SH-SY5Y (cell line): ENCODE measurements at regions not wholly inside any gene's neighbourhood (a gene's known extent, or its start where the extent isn't known, plus 50 kb on each side); places are given as distances from the start of the nearest gene placed in this dataset.

ENCODE experiments used
- GATA2 ChIP-seq: IDR thresholded peaks from 2 replicates; pipeline ENCODE4 v1.6.1; 2011; ENCODE audit warnings: mild to moderate bottlenecking, low read depth, low read length
- GATA3 ChIP-seq: IDR thresholded peaks from 2 replicates; pipeline ENCODE4 v1.6.1; 2011; ENCODE audit warnings: low read depth, mild to moderate bottlenecking, low read length, moderate library complexity

GRCh38 chr2:51111532-51111931 lies 79.6 kb upstream of the NRXN1 start:
- TF ChIP-seq GATA2 (no peak), GATA3 (no peak)
